ENCODE measurements at regions not wholly inside any gene's neighbourhood (a gene's known extent, or its start where the extent isn't known, plus 50 kb on each side); places are given as distances from the start of the nearest gene placed in this dataset.
A peak's percentile ranks its signal among the peaks of the same experiment; 100 is the strongest.

GRCh38 chr2:117519721-117520120 lies 294.8 kb upstream of the DDX18 start:
- Histone ChIP-seq H3K4me3 (ENCODE audit: low read depth in 1 of 3, low read length in 3 of 3) (no peak overlapping the region), H3K9me3 (ENCODE audit: control insufficient read depth in 4 of 4, low read length in 3 of 4) (no peaks in the 10 kb centered on the region), H3K27me3 (ENCODE audit: control insufficient read depth in 4 of 4, insufficient read depth in 4 of 4, low read length in 3 of 4) (no peaks in the 10 kb centered on the region), H3K36me3 (ENCODE audit: control insufficient read depth in 4 of 4, insufficient read depth in 3 of 4, low read depth in 1 of 4, low read length in 3 of 4) (no peaks in the 10 kb centered on the region), H3K27ac (ENCODE audit: low read depth in 1 of 2, low read length in 2 of 2) (no peak overlapping the region), H3K4me1 (ENCODE audit: control insufficient read depth in 4 of 4, insufficient read depth in 4 of 4, low read length in 3 of 4) (no peaks in the 10 kb centered on the region), H3K9ac (ENCODE audit: low read depth in 1 of 2, low read length in 2 of 2) (no peak overlapping the region)
- no peak for DNase-seq (ENCODE audit: low spot score)
- no peak for TF ChIP-seq JUND (IDR thresholded peaks at IDR 0.05)
- no peak for TF ChIP-seq TAF1 (conservative IDR thresholded peaks at IDR 0.05)
- no peak for TF ChIP-seq FOXA2 (IDR thresholded peaks at IDR 0.05)
- TF ChIP-seq MAX (IDR thresholded peaks at IDR 0.05): no peak
- TF ChIP-seq SP1 (IDR thresholded peaks at IDR 0.05): no peak
- no peak for TF ChIP-seq ZBTB33 (IDR thresholded peaks at IDR 0.05)
- no peak for TF ChIP-seq GABPA (IDR thresholded peaks at IDR 0.05 in 1 of 2, conservative IDR thresholded peaks at IDR 0.05 in 1 of 2)
- no peak for TF ChIP-seq RXRA (IDR thresholded peaks at IDR 0.05)
- no peak for TF ChIP-seq HNF4A (conservative IDR thresholded peaks at IDR 0.05)
- no peak for TF ChIP-seq RAD21 (IDR thresholded peaks at IDR 0.05)
- no peak for TF ChIP-seq YY1 (IDR thresholded peaks at IDR 0.05)
- TF ChIP-seq REST (IDR thresholded peaks at IDR 0.05): no peak
- TF ChIP-seq HNF4G (IDR thresholded peaks at IDR 0.05): no peak
- no peak for TF ChIP-seq CTCF (IDR thresholded peaks at IDR 0.05; ENCODE audit: low read depth, low read length, missing input control)
- no peak for TF ChIP-seq ATF3 (IDR thresholded peaks at IDR 0.05)
- no peak for TF ChIP-seq FOXA1 (IDR thresholded peaks at IDR 0.05)

- Histone ChIP-seq H3K36me3 (ENCODE audit: control insufficient read depth in 4 of 4, insufficient read depth in 3 of 4, low read depth in 1 of 4, low read length in 3 of 4) (no peaks in the 10 kb centered on the region), H3K4me3 (ENCODE audit: low read depth in 1 of 3, low read length in 3 of 3) (no peak overlapping the region), H3K9me3 (ENCODE audit: control insufficient read depth in 4 of 4, low read length in 3 of 4) (no peaks in the 10 kb centered on the region), H3K27ac (ENCODE audit: low read depth in 1 of 2, low read length in 2 of 2) (no peak overlapping the region), H3K4me1 (ENCODE audit: control insufficient read depth in 4 of 4, insufficient read depth in 4 of 4, low read length in 3 of 4) (no peaks in the 10 kb centered on the region), H3K27me3 (ENCODE audit: control insufficient read depth in 4 of 4, insufficient read depth in 4 of 4, low read length in 3 of 4) (no peaks in the 10 kb centered on the region), H3K9ac (ENCODE audit: low read depth in 1 of 2, low read length in 2 of 2) (no peak overlapping the region)
- peak; percentile 60 for DNase-seq (ENCODE audit: low spot score)
- TF ChIP-seq FOXA2 (IDR thresholded peaks at IDR 0.05) (no peak), YY1 (IDR thresholded peaks at IDR 0.05) (no peak), NR2F2 (IDR thresholded peaks at IDR 0.05) (peak; percentile 47)
- WGBS: 1% methylated on average over 2 of the region's 2 CpGs
Observed at GRCh38 chr2:117523267-117523666, 291.2 kb upstream of the DDX18 start.

Measured in liver (tissue), 8 donors.